ENCODE measurements at regions not wholly inside any gene's neighbourhood (a gene's known extent, or its start where the extent isn't known, plus 50 kb on each side); places are given as distances from the start of the nearest gene placed in this dataset.

GRCh38 chr6:1201547-1202200 lies 110.2 kb upstream of the FOXQ1 start:
- no peak for DNase-seq (ENCODE audit: low read depth)

GRCh38 chr6:1200409-1201101 lies 111.3 kb upstream of the FOXQ1 start:
- DNase-seq (ENCODE audit: low read depth): peak; percentile 97

GRCh38 chr6:1200081-1200408 lies 111.9 kb upstream of the FOXQ1 start:
- DNase-seq (ENCODE audit: low read depth): no peak

- DNase-seq (ENCODE audit: low read depth): no peak
Observed at GRCh38 chr6:1197309-1197708, 114.6 kb upstream of the FOXQ1 start.

- no peak for DNase-seq (ENCODE audit: low read depth)
Observed at GRCh38 chr6:1191141-1191630, 120.7 kb upstream of the FOXQ1 start.

- DNase-seq (ENCODE audit: low read depth): peak; percentile 97
Observed at GRCh38 chr6:1190366-1190765, 121.5 kb upstream of the FOXQ1 start.

- no peak for DNase-seq (ENCODE audit: low read depth)
Observed at GRCh38 chr6:1188199-1188598, 123.7 kb upstream of the FOXQ1 start.

GRCh38 chr6:1187293-1188131 lies 124.4 kb upstream of the FOXQ1 start:
- DNase-seq (ENCODE audit: low read depth): peak; percentile 26

GRCh38 chr6:1184318-1184717 lies 127.6 kb upstream of the FOXQ1 start:
- no peak for DNase-seq (ENCODE audit: low read depth)

- no peak for DNase-seq (ENCODE audit: low read depth)
Observed at GRCh38 chr6:1182722-1183521, 129.0 kb upstream of the FOXQ1 start.

- no peak for DNase-seq (ENCODE audit: low read depth)
Observed at GRCh38 chr6:1181939-1182605, 129.8 kb upstream of the FOXQ1 start.

- DNase-seq (ENCODE audit: low read depth): no peak
Observed at GRCh38 chr6:1179571-1180459, 132.1 kb upstream of the FOXQ1 start.

- DNase-seq (ENCODE audit: low read depth): no peak
Observed at GRCh38 chr6:1178590-1178989, 133.3 kb upstream of the FOXQ1 start.

GRCh38 chr6:1176567-1176966 lies 135.3 kb upstream of the FOXQ1 start:
- no peak for DNase-seq (ENCODE audit: low read depth)

GRCh38 chr6:1175877-1176276 lies 136.0 kb upstream of the FOXQ1 start:
- no peak for DNase-seq (ENCODE audit: low read depth)

- no peak for DNase-seq (ENCODE audit: low read depth)
Observed at GRCh38 chr6:1170794-1171193, 141.1 kb upstream of the FOXQ1 start.

GRCh38 chr6:1164600-1164999 lies 147.3 kb upstream of the FOXQ1 start:
- peak; percentile 31 for DNase-seq (ENCODE audit: low read depth)

- no peak for DNase-seq (ENCODE audit: low read depth)
Observed at GRCh38 chr6:1163501-1163900, 148.4 kb upstream of the FOXQ1 start.

GRCh38 chr6:1162367-1163275 lies 149.3 kb upstream of the FOXQ1 start:
- DNase-seq (ENCODE audit: low read depth): peak; percentile 48
